Epidermal melanocyte (primary cell): ENCODE measurements at regions not wholly inside any gene's neighbourhood (a gene's known extent, or its start where the extent isn't known, plus 50 kb on each side); places are given as distances from the start of the nearest gene placed in this dataset.

Experiments
- DNase-seq: peaks from one replicate; pipeline ENCODE4 v3.0.0; 2011; ENCODE audit warnings: low spot score; ENCODE audit not compliant: insufficient read length

DNA sequence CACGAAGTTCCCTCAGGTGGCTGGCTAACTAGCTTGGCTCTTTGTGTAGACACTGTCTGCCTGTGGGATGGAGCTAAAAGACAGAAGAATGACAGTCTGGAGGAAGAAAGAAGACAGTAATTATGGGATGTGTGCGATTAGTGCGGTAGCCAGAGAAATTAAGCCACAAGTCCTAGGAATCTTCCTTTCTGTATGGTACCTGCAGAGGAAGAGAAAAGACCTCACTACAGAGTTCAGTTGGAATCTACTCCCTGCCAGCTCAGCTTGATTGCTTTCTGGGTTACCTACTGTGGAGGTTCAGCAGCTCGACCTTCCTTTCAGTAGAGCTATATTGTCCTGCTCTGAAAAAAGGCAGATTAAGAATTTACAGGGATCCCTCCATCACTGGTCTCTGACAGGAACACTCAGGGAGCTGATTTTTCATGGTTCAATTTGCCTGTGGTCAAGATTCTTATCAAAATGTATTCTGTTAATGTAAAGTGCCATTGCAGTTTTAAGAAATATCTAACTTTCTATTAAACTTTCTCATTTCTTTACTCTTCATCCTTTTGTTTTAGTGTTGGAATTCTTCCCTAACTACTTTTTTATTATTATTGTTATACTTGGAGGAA lies 187.2 kb downstream of the CENPW start:
- DNase-seq, result no peak

DNA sequence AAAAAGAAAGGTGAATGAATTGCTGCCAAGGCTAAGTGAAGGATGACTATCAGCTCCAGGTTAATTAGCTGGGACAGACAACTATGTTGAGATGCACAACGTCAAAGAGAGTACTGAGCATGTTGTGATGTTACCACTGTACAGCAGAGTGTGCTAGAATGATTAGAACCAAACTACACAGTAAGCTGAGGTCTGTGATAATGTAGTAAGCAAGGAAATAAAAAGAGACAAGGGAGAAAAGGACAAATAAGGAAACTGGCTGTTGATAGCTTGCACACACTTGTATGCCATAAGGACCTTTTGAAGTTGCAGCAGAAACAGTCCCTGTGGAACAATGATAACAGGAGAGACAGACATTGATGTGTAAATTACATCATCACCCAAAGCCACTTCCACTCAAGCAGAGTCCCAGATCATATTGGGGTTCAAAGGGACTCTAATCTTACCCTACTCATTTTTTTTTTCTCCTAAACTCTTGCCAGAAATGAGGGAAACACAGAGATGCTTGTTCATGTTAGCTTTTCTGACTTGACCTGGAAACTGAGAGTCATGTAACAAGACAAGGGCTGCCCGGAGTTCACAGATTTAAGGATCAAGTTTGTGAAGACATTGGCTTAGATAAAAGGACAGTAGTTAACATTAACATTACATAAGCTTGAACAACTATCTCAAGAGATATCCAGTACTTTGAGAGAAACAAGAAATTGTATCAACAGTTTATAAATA lies 189.9 kb downstream of the CENPW start:
- DNase-seq, result no peak

DNA sequence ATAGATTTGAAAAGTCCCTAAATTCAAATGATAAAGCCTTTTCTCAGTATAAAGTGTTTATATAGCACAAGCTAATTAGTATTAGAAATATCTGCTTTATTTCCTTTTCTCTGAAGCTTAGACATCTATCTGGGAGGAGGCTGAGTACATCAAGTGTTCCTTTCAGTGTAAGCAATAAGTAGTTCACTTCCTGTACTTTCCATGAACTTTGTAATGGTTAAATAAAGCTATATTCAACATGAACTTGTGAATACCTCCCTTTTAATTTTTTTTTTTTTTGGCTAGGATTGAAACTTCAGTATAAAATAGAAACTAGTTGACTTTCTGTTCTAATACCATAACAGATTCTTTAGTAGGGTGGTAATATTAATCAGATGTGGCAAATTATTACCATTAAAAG lies 190.9 kb downstream of the CENPW start:
- no peak for DNase-seq

DNA sequence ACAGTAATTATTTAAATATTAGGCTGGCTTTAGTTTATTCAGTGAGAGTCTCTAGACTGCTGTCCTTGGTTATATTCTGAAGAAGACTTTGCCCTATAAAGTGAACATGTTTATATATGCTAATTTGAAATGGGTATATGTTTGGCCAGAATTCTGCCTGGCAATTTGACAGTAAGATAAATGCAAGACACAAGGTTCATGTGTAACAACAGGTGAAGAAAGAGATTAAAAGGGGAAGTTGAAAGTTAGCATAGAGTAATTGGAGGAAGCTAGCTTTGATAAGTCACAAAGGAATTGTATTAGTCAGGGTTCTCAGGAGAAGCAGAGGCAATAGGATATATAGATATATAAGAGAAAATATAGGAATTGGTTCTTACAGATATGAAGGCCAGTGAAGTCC lies 191.4 kb downstream of the CENPW start:
- no peak for DNase-seq

DNA sequence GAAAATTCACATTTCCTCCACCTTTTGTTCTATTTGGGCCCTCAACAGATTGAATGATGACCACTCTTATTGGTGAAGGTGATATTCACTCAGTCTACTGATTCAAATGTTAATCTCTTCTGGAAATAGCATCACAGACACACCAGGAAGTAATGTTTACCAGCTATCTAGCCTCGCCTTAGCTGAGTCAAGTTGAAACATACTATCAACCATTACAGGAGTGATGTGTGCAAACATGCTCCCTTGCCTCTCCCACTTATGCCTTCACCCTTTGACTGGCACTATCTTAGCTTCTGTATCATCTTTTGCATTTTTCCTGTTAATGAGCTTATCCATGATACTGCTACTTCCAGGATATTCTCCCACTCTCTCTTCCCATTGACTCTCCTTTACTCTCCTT lies 191.9 kb downstream of the CENPW start:
- no peak for DNase-seq

- no peak for DNase-seq
These were observed 194.5 kb downstream of the CENPW start for GRCh38 chr6:126534401-126534800.

DNA sequence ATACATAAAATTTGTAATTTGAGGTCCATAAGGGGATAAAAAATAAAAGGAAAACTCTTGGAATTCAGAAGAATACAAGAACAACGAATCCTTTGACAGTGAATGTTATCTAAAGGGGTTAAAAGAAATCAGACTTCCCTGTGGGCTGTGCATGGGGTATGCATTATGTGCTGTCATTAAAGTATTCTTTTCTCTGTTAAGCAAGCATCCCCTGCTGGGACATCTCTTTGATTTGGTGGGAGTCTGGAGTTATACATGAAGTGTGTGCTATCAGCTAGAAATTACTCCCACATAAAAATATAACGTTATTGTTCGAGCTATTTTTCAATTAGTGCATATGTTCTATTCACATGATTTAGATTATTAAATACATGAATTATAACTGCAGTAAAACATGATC lies 195.2 kb downstream of the CENPW start:
- no peak for DNase-seq

GRCh38 chr6:126535595-126535994 lies 195.7 kb downstream of the CENPW start:
- DNase-seq, result no peak

DNA sequence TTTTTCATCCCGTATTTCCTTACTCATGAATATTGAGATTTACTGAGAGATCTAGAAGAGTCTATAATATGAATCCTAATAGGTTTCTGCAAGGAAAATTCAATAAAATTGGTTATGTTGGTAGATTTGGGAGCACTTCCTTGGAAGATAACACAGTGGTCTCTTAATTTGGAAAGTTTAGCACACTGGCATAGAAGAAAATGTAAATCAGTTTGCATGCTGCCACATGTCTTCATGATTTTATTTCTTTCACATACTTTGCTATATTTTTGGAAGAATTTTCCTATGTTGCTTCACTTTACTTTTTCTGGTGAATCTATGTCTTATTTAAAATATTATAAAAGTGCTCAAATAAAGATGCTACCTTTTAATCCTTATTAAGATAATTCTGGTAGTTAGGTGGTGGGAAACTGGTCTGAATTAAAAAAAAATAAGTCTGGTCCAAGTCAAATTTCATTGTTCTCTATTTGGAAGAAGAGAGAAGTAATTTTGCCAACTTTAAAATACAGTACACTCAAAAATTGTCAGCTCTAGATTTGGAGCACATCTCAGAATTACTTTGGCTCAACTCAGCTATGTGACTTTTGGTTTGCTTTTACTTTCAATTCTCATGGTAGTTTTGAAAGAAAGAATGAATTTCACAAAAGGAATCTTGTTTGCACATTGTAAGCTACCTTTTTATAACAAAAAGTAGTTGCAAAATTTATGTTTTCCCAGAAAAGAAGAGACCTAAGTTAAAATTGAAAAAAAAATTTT lies 197.3 kb downstream of the CENPW start:
- no peak for DNase-seq

DNA sequence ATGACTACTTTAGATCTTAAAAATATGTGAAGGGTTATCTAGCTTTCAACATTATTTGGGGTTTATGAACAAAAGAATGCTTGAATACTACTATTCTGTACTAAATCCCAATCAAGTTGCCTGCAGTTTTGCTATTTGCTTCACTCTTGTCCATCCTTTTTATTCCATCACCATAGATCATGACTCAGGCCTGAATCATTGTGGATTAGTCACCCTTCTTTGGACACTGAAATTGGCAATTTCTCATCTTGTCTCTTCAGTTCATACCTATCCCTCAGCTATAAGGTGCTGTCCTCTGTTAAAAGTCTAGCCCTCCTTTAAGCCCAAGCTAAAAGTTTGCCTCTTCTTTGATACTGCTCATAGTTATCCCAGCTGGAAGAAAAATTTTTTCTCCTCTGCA lies 199.1 kb downstream of the CENPW start:
- DNase-seq, result peak; percentile 17

GRCh38 chr6:126540161-126540560 lies 200.2 kb downstream of the CENPW start:
- no peak for DNase-seq

- no peak for DNase-seq
These were observed 202.0 kb downstream of the CENPW start for GRCh38 chr6:126541806-126542491.

GRCh38 chr6:126546541-126547120 lies 206.7 kb downstream of the CENPW start:
- no peak for DNase-seq

DNA sequence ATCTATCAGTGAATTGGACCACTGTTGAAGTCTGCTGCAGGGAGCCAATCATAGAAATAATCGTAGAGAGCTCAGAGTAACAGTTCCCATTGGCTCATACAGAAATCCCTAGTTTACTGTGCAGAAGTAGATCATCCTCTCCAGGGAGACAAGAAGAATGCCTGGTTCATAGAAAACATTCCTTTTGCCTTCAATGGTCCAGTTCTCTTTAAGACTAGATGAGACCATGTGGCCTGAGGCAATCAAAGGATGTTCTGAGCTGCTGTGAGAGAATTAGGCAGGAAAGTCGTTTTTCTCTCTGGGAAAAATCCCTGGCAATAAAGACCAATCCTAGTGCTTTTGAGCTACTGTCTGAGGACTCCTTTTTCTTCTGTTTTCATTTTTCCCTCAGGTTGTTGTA lies 208.4 kb downstream of the CENPW start:
- DNase-seq, result peak; percentile 37

GRCh38 chr6:126550323-126550722 lies 210.4 kb downstream of the CENPW start:
- no peak for DNase-seq

DNA sequence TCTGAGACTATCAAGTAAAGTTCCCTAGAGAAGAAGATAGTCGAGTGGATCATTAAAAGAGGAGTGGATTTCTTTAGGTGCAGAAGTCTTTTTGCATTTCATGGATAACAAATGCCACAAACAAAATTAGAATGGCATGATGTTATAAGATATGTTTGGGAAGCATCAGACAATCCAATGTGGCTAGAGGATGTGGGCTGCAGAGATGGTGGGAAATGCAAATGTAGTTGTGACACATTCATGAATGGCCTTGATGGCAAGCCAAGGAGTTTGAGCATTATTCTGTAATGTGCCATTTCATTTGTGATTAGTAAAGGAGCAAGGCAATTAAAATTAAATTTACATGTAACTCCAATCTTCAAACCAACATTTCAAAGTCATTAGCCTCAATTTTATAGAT lies 211.9 kb downstream of the CENPW start:
- no peak for DNase-seq

DNA sequence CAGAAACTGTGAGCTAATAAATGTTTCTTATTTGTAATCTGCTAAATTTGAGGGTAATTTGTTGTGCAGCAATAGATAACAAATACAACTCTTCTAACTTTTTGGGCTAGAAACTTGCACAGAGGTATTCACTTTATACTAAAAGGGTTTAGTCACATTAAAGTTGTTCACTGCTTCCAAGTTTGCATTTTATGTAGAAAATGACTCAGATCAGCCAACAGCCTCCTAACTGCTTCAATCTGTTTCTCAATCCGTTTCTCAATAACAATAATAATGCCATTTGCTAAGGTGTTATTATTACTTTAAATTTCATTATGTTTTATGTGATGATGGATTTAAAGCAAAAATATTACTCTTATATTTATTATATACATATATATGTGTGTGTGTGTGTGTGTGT lies 213.9 kb downstream of the CENPW start:
- no peak for DNase-seq

GRCh38 chr6:126570507-126570906 lies 230.6 kb downstream of the CENPW start:
- DNase-seq, result no peak

GRCh38 chr6:126574301-126574700 lies 234.4 kb downstream of the CENPW start:
- no peak for DNase-seq

- no peak for DNase-seq
These were observed 241.4 kb downstream of the CENPW start for GRCh38 chr6:126581316-126581715.

DNA sequence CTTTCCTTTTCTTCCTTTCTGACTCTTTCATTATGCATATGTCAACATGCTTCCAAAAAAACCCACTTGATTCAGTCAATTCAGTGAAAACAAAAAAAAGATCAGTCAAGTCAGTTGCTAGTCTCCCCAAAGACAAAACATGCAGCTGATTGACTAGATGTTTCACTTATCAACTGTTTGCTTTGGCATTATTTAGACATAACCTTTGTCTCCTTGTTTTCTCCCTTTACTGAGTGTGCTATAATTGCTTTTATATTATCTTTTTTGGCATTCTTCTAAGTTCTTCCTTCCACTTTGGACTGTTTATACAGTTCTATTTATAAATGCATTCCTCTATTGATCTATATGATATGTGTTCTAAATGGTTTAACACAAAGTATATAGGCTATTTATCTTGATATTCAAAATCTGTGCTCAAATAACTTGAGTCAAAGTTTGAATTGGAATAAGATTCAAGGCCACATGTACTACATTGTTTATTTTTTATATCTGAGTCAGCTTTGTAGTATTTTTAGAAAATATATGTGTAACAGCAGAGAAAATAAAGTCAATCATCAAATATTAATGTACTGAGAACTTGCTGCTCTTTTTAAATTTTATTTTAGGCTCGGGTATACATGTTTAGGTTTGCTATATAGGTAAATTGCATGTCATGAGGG lies 260.5 kb downstream of the CENPW start:
- DNase-seq, result no peak
